ENCODE measurements at regions not wholly inside any gene's neighbourhood (a gene's known extent, or its start where the extent isn't known, plus 50 kb on each side); places are given as distances from the start of the nearest gene placed in this dataset.
"Not testable (repeated sequence)": the region's sequence is repeated elsewhere in the genome, so short reads cannot be mapped to it uniquely, and the experiment has no call there.

DNA sequence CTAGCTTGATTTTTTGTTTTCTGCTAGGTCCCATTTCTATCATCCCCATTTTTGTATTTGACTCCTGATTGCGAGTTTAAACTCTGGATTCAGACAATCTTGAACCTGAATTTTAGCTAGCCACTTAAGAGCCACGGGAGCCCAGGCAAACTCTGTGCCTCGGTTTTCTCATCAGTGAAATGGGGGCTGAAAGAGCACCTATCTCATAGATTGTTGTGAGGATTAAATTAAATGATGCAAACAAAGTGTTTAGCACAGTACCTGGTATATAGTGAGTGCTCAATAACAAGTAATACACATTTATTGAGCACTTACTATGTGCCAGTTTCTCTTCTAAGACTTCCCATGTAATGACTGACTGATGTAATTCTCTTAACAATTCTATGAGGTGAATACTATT, 158.1 kb upstream of the POU3F1 start:
- DNase-seq: no peak

GRCh38 chr1:38203441-38203840, 156.8 kb upstream of the POU3F1 start:
- DNase-seq: no peak

- no peak for DNase-seq
Measured at GRCh38 chr1:38201431-38201830, 154.8 kb upstream of the POU3F1 start.

- DNase-seq: no peak
Measured at GRCh38 chr1:38198621-38199020, 152.0 kb upstream of the POU3F1 start.

- DNase-seq: no peak
Measured at GRCh38 chr1:38198099-38198498, 151.5 kb upstream of the POU3F1 start.

DNA sequence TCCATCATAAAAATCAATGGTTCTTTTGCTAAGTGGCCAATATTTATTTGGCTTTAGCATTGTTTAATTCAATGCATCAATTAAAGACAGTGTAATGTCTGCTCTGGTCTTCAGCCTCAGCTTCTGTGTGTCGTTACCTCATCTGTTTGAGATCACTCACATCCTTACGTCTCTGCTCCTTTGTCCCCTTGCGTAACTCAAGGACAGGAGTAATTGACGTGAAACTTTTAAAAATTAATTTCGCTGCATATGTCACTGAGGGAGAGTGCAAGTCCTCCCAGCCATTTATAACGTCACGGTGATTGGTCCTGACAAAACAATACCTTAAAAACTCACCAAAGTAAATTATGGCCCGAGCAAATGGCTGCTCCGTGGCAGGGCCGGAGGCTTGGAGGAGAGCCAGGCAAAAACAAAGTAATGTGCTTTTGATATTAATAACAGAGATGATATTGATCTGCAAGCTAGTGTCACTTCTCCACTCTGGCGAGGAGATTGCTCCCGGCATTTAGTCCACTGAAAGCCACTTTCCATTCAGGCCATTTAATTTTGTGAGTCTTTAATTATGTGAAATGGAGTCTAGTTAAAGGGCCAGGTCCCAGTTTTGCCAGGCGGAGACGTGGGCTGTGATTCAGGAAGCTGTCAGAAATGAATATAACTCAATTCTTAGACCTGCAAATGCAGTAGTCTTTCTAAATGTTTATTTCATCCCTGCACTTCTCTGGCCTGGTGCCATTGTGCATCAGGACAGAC, 150.9 kb upstream of the POU3F1 start:
- no peak for DNase-seq

GRCh38 chr1:38194472-38194871, 147.9 kb upstream of the POU3F1 start:
- DNase-seq: no peak

- no peak for DNase-seq
Measured at GRCh38 chr1:38193040-38193439, 146.4 kb upstream of the POU3F1 start.

GRCh38 chr1:38191461-38191860, 144.9 kb upstream of the POU3F1 start:
- DNase-seq: no peak

GRCh38 chr1:38190983-38191382, 144.4 kb upstream of the POU3F1 start:
- DNase-seq: no peak

DNA sequence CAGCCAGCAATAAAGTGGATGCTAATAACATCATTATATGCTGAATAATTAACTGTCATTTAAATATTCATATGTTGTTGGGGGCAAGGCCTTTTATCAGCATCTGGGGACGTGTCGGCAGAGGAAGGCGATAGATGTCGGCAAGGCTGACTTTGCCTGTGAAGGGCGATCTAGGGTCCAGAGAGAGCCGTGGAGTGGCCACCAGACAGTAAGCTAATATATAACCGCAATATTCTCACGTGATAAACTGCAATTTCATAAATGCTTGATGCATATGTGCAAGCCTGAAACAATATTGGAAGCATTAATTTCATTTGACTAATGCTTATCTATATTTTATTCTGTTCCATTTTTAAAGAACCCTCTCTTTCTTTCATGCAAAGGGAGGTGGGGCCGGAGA, 141.0 kb upstream of the POU3F1 start:
- DNase-seq: no peak

GRCh38 chr1:38186566-38186965, 140.0 kb upstream of the POU3F1 start:
- DNase-seq: no peak

DNA sequence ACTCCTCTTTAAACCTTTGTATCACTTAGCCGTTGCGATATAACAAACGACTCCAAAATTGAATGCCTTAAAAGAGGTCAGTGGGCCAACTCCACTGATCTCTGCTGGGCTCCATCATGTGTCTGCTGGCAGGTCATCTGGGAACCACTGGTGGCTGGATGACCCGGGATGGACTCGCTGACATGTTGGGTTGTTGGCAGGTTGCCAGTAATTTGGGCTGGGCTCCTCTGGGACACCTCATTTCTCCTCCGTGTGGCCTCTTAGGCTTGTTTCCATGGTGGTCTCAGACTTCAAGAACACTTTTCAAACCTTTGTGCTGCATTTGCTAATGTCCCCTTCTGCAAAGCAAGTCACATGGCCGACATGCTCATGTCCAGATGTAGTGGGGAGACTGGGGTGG, 139.3 kb upstream of the POU3F1 start:
- DNase-seq: no peak

GRCh38 chr1:38183747-38184146, 137.2 kb upstream of the POU3F1 start:
- DNase-seq: no peak

DNA sequence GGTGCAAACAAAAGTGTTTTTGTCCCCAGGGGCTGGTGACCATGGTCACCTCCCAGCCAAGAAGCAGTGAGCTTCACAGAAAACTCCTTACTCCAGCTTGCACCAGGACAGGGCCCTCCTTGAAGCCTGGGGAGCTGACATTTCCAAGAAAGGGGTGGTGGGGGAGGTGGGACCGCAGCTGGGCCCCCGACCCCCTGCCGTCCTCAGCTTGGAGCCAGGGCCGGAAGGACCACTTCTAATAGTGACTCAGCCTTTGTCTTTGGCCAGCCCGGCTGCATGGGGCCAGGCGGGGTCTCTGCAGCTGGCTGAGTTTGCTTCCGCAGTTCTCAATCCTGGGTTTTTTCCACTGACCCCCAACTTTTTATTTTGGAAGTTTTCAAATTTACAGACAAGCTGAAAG, 136.5 kb upstream of the POU3F1 start:
- no peak for DNase-seq

- not testable (repeated sequence) for DNase-seq
Measured at GRCh38 chr1:38180388-38180787, 133.8 kb upstream of the POU3F1 start.

DNA sequence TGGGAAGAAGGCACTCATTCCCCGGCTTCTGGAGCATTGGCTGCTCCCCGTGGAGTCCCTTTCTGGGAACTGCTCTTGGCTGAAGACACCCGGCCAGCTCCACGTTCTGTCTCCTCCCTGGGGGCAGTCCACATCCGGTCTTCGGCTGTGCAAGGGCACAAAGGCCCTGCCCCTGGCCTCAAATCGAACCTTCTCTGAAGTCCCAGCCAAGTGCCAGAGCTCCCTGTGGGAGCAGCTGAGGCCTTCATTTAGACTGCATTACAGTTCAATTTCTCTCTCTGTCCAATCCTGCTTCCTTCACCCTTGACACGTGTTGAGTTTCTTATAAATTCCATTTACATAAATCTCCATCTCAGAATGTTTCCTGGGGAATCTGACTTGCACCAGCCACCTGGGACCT, 132.9 kb upstream of the POU3F1 start:
- no peak for DNase-seq

- no peak for DNase-seq
Measured at GRCh38 chr1:38178216-38178615, 131.6 kb upstream of the POU3F1 start.

DNA sequence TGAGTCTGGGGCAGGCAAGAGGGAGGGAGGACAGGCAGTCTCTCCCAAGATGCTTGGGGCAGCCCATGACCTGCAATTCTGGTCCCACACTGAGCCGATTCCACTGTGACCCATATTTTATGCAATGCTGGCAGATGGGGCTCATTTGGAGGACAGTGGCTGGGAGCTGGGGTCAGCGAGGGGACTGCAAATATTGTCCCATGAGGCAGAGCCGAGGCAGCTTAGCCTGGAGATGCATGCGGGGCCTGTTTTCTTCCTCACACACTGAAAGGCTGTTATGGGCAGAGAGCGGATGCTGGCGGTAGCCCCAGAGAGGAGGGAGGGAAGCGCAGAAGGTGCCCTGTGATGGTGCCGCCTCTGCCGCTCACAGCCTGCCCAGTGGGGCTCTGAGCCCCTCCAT, 128.5 kb upstream of the POU3F1 start:
- DNase-seq: no peak

DNA sequence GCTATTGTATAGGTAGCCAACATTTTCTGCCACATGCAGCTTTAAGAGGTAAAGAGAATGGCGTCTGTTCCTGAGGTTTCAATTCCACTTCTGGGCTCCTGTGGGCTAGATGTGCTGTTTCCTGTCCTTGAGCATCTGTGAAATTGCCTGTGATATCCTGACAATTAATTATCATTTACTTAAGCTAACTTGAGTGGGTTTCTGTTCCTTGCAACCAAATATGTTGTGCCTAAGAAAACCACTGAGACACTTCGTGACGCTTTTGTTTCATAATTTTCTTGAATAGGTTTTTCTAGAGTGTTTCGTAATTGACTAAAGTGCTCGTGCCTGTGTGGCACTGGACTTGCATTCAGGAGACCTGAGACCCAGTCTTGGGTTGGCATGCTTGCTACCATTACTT, 127.3 kb upstream of the POU3F1 start:
- no peak for DNase-seq

DNA sequence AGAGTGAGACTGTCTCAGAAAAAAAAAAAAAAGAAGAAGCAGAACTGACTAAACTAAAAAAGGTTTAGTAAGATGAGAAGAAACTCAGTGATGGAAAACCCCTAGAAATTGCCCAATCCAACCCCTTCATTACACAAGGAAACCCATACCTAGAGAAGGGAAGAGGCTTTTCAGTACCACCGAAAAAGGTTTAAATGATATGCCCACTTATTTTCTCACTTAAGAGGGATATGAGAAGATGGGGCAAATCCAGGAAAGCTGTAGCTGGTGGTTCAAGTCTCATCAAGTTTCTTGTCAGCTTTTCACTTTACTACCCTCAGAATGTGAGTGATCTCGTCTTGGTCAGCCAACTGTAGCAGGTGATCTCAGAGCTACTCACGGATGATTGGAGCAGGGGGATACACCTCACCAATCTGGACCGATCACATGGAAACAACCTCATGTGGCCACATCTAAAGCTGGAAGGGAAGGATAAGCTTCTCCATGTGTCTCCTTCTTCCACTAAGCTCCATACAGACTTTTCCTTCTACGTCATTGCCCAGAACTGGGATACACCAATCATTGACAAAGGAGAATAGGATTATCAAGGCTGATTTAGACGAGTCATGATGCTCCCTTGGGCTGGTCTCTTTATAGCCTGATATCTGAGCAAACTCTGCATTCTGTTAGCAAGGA, 126.7 kb upstream of the POU3F1 start:
- DNase-seq: no peak

- no peak for DNase-seq
Measured at GRCh38 chr1:38169121-38169520, 122.5 kb upstream of the POU3F1 start.

GRCh38 chr1:38168365-38168764, 121.8 kb upstream of the POU3F1 start:
- DNase-seq: no peak

GRCh38 chr1:38166461-38166860, 119.9 kb upstream of the POU3F1 start:
- no peak for DNase-seq
